GM13977 (cell line): ENCODE measurements at regions not wholly inside any gene's neighbourhood (a gene's known extent, or its start where the extent isn't known, plus 50 kb on each side); places are given as distances from the start of the nearest gene placed in this dataset.

Experiments used
- DNase-seq: peaks from one replicate; pipeline ENCODE4 v3.0.0; 2012; ENCODE audit warnings: low spot score
- CTCF ChIP-seq: IDR thresholded peaks from 2 replicates; pipeline ENCODE4 v1.5.1; 2012; ENCODE audit warnings: mild to moderate bottlenecking, control low read depth; ENCODE audit not compliant: insufficient read depth; ENCODE audit errors: extremely low read depth, missing control alignments
- in situ Hi-C: fragments of 300-500 bp; cut with MboI; formaldehyde crosslinking; loops from one replicate; pipeline ENCODE4 v1.12.0; 2022; ENCODE audit warnings: low sequenced_read_pairs, low pct_unique_long_range_greater_than_20kb, mixed read lengths, inconsistent platforms; ENCODE audit not compliant: unreplicated experiment

GRCh38 chr10:83633547-83633946, 505.8 kb upstream of the GHITM start:
- TF ChIP-seq CTCF: no peak
- DNase-seq: no peak
- in situ Hi-C loops: no loop called here

GRCh38 chr10:83636826-83637225, 502.5 kb upstream of the GHITM start:
- no peak for TF ChIP-seq CTCF
- in situ Hi-C loops: no loop called here
- no peak for DNase-seq

- no peak for TF ChIP-seq CTCF
- in situ Hi-C loops: no loop called here
- DNase-seq: no peak
These were observed 491.8 kb upstream of the GHITM start for GRCh38 chr10:83647526-83647925.

- in situ Hi-C loops: no loop called here
- DNase-seq: no peak
- no peak for TF ChIP-seq CTCF
These were observed 491.1 kb upstream of the GHITM start for GRCh38 chr10:83648201-83648600.

- DNase-seq: no peak
- no peak for TF ChIP-seq CTCF
- in situ Hi-C loops: no loop called here
These were observed 489.8 kb upstream of the GHITM start for GRCh38 chr10:83649471-83649870.

- DNase-seq: no peak
- in situ Hi-C loops: no loop called here
- no peak for TF ChIP-seq CTCF
These were observed 484.6 kb upstream of the GHITM start for GRCh38 chr10:83654689-83655088.

- TF ChIP-seq CTCF: no peak
- in situ Hi-C loops: no loop called here
- no peak for DNase-seq
These were observed 482.4 kb upstream of the GHITM start for GRCh38 chr10:83656924-83657323.
